B cell (primary cell): ENCODE measurements at regions not wholly inside any gene's neighbourhood (a gene's known extent, or its start where the extent isn't known, plus 50 kb on each side); places are given as distances from the start of the nearest gene placed in this dataset.

ENCODE experiments used
- EZH2 ChIP-seq: IDR thresholded peaks from 2 replicates; pipeline ENCODE4 v1.6.1; 2012; ENCODE audit warnings: borderline replicate concordance, low read depth, mild to moderate bottlenecking, moderate library complexity, low read length; ENCODE audit not compliant: insufficient read depth, poor library complexity, severe bottlenecking
- TF ChIP-seq, protein P1 (sequence below): fragments of 200-600 bp; IDR thresholded peaks from one replicate; pipeline ENCODE4 v1.8.0; 2022; ENCODE audit warnings: antibody characterized with exemption, mild to moderate bottlenecking

DNA sequence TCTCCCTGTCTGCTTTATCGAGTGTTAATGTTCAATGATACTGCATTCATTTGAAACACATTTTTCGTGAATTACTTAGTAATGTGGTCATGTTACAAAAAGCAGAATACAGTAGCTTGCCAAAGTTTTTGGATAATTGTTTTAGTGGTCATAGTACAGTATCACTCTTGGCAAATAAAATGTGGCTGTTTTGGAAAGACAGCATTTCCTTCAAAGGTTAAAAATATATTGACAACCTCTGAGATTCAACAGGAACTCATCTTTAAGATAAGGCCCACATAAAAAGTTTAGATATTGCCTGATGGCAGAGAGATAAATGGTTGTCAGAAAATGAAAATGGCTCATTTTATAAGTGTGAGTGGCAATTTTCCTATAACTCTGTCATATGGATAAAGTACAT, 297.7 kb upstream of the MAN1A1 start:
- TF ChIP-seq, protein P1, sequence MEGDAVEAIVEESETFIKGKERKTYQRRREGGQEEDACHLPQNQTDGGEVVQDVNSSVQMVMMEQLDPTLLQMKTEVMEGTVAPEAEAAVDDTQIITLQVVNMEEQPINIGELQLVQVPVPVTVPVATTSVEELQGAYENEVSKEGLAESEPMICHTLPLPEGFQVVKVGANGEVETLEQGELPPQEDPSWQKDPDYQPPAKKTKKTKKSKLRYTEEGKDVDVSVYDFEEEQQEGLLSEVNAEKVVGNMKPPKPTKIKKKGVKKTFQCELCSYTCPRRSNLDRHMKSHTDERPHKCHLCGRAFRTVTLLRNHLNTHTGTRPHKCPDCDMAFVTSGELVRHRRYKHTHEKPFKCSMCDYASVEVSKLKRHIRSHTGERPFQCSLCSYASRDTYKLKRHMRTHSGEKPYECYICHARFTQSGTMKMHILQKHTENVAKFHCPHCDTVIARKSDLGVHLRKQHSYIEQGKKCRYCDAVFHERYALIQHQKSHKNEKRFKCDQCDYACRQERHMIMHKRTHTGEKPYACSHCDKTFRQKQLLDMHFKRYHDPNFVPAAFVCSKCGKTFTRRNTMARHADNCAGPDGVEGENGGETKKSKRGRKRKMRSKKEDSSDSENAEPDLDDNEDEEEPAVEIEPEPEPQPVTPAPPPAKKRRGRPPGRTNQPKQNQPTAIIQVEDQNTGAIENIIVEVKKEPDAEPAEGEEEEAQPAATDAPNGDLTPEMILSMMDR = no peak
- no peak for TF ChIP-seq EZH2
